ENCODE measurements at regions not wholly inside any gene's neighbourhood (a gene's known extent, or its start where the extent isn't known, plus 50 kb on each side); places are given as distances from the start of the nearest gene placed in this dataset.

DNA sequence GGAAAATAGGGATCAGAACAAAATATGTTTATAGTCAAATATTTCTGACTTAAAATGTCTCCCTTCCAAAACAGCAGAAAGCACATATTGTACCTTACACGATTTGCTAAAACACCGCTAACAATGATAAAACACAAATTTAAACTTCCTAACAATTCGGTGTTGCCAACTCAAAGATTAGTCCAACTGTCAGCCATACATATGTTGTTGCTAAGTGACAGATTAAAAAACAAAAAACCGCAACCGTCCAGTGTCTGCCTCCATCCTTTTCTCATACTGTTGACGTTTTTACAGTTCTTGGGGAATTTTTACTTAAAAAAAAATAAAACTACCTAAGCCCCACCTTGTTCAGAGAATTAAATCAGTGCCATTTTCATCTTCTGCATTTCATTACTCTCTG lies 118.0 kb downstream of the RAB11FIP2 start:
- H3K4me3 ChIP-seq (ENCODE audit: low read depth, low read length) = no peak overlapping the region
- H3K36me3 Mint-ChIP-seq (ENCODE audit: insufficient read depth, unreplicated experiment) = no peaks in the 10 kb centered on the region
- no peaks in the 10 kb centered on the region for H3K9me3 Mint-ChIP-seq (ENCODE audit: unreplicated experiment)
- POLR2A ChIA-PET = no interaction called here
- CTCF ChIA-PET = interaction anchor here (0.8 to 1.9 kb wide), 5 partner anchors 8 to 432 kb away, joined by 3 to 20 read pairs (median 4); no protein-coding TSS in a partner anchor
- no peak for DNase-seq
- H3K27me3 Mint-ChIP-seq (ENCODE audit: insufficient read depth, unreplicated experiment) = peaks cover 12% of the 10 kb centered on the region
- no peaks in the 10 kb centered on the region for H3K4me1 Mint-ChIP-seq (ENCODE audit: low read depth, unreplicated experiment)
- no peaks in the 10 kb centered on the region for H3K4me1 ChIP-seq
- no peaks in the 10 kb centered on the region for H3K9me3 ChIP-seq
- intact Hi-C loops (cut with micrococcal nuclease; ENCODE audit: unreplicated experiment) = loop anchor here (1.0 kb wide), 3 partner anchors 178 to 331 kb away; no protein-coding TSS in a partner anchor
- TF ChIP-seq, protein P1, sequence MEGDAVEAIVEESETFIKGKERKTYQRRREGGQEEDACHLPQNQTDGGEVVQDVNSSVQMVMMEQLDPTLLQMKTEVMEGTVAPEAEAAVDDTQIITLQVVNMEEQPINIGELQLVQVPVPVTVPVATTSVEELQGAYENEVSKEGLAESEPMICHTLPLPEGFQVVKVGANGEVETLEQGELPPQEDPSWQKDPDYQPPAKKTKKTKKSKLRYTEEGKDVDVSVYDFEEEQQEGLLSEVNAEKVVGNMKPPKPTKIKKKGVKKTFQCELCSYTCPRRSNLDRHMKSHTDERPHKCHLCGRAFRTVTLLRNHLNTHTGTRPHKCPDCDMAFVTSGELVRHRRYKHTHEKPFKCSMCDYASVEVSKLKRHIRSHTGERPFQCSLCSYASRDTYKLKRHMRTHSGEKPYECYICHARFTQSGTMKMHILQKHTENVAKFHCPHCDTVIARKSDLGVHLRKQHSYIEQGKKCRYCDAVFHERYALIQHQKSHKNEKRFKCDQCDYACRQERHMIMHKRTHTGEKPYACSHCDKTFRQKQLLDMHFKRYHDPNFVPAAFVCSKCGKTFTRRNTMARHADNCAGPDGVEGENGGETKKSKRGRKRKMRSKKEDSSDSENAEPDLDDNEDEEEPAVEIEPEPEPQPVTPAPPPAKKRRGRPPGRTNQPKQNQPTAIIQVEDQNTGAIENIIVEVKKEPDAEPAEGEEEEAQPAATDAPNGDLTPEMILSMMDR (IDR thresholded peaks at IDR 0.05; ENCODE audit: insufficient read depth in 1 of 2, low read depth in 1 of 2, low read length in 1 of 2, severe bottlenecking in 1 of 2, unreplicated experiment in 1 of 2) = no peak
- no TSS peak for BruUV-seq (replicated peaks)
- no peak overlapping the region for H3K4me3 Mint-ChIP-seq (ENCODE audit: unreplicated experiment)
- no peaks in the 10 kb centered on the region for H3K36me3 ChIP-seq (ENCODE audit: control insufficient read depth, insufficient read depth, low read length)
- no peak overlapping the region for H3K27ac Mint-ChIP-seq (ENCODE audit: unreplicated experiment)
- H3K27me3 ChIP-seq (replicated peaks; ENCODE audit: control insufficient read depth, insufficient read depth, low read length) = no peaks in the 10 kb centered on the region

DNA sequence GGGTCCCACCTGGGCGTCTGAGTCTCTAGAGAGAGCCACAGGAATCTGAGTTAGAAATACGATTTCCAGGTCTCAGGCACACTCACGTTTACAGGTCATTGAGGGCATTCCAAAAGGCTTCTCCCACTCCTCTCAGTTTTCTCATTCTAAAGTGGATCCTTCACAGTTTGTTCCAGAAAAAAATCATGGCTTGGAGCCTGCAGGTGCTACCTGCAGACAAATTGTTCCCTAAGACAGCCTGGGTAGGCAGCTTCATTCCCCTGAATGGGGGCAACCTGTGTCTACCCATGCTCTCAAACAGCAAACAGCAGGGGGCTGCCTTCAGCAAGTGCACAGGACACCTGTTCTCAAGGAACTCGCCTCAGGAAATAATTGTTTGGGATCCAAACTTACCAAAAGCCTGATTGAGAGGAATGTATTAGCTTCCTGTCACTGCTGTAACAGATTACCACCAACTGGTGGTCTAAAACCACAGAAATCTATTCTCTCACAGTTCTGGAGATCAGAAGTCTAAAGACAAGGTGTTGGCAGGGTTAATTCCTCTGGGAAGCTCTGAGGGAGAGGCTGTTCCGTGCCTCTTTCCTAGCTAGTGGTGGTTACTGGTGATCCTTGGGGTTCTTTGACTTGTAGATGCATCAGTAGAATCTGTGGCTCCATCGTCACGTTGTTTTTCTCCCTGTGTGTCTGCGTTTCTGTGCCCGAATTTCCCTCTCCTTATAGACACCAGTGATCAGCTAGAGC lies 117.2 kb downstream of the RAB11FIP2 start:
- Mint-ChIP-seq H3K27ac (ENCODE audit: unreplicated experiment) (no peak overlapping the region), H3K4me3 (ENCODE audit: unreplicated experiment) (no peak overlapping the region), H3K27me3 (ENCODE audit: insufficient read depth, unreplicated experiment) (peaks cover 12% of the 10 kb centered on the region), H3K36me3 (ENCODE audit: insufficient read depth, unreplicated experiment) (no peaks in the 10 kb centered on the region), H3K9me3 (ENCODE audit: unreplicated experiment) (no peaks in the 10 kb centered on the region), H3K4me1 (ENCODE audit: low read depth, unreplicated experiment) (no peaks in the 10 kb centered on the region)
- ChIA-PET CTCF (interaction anchor here (0.8 to 1.9 kb wide), 5 partner anchors 9 to 433 kb away, joined by 3 to 20 read pairs (median 4); no protein-coding TSS in a partner anchor), POLR2A (no interaction called here)
- Histone ChIP-seq H3K36me3 (ENCODE audit: control insufficient read depth, insufficient read depth, low read length) (no peaks in the 10 kb centered on the region), H3K4me3 (ENCODE audit: low read depth, low read length) (no peak overlapping the region), H3K9me3 (no peaks in the 10 kb centered on the region), H3K4me1 (no peaks in the 10 kb centered on the region), H3K27me3 (replicated peaks; ENCODE audit: control insufficient read depth, insufficient read depth, low read length) (no peaks in the 10 kb centered on the region)
- BruUV-seq (replicated peaks) = no TSS peak
- TF ChIP-seq, protein P1 (IDR thresholded peaks at IDR 0.05; ENCODE audit: insufficient read depth in 1 of 2, low read depth in 1 of 2, low read length in 1 of 2, severe bottlenecking in 1 of 2, unreplicated experiment in 1 of 2) = peak; percentile 26 to 55
- DNase-seq = peak in 1 of 2 experiments; percentile 34
- intact Hi-C loops (cut with micrococcal nuclease; ENCODE audit: unreplicated experiment) = loop anchor here (1.0 kb wide), 3 partner anchors 177 to 330 kb away; no protein-coding TSS in a partner anchor

DNA sequence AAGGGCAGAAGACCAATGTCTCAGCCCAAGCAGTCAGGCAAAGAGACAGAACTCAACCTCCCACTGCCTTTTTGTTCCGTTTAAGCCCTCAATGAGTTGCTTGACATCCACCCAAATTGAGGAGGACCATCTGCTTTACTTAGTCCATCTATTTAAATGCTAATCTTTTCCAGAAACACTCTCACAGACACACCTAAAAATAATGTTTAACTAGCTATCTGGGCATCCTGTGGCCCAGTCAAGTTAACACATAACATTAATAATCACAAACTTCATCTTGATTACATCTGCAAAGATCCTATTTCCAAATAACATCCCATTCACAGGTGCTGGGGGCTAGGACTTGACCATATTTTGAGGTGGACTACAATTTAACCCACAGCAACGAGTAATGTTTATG lies 115.7 kb downstream of the RAB11FIP2 start:
- H3K27me3 Mint-ChIP-seq (ENCODE audit: insufficient read depth, unreplicated experiment) = peaks cover 8% of the 10 kb centered on the region
- H3K9me3 Mint-ChIP-seq (ENCODE audit: unreplicated experiment) = no peaks in the 10 kb centered on the region
- ChIA-PET POLR2A (no interaction called here), CTCF (no interaction called here)
- H3K36me3 ChIP-seq (ENCODE audit: control insufficient read depth, insufficient read depth, low read length) = no peaks in the 10 kb centered on the region
- TF ChIP-seq, protein P1 (IDR thresholded peaks at IDR 0.05; ENCODE audit: insufficient read depth in 1 of 2, low read depth in 1 of 2, low read length in 1 of 2, severe bottlenecking in 1 of 2, unreplicated experiment in 1 of 2) = no peak
- no peaks in the 10 kb centered on the region for H3K9me3 ChIP-seq
- no peak overlapping the region for H3K4me3 ChIP-seq (ENCODE audit: low read depth, low read length)
- DNase-seq = no peak
- intact Hi-C loops (cut with micrococcal nuclease; ENCODE audit: unreplicated experiment) = no loop called here
- no TSS peak for BruUV-seq (replicated peaks)
- no peaks in the 10 kb centered on the region for H3K4me1 Mint-ChIP-seq (ENCODE audit: low read depth, unreplicated experiment)
- H3K4me3 Mint-ChIP-seq (ENCODE audit: unreplicated experiment) = no peak overlapping the region
- H3K27me3 ChIP-seq (replicated peaks; ENCODE audit: control insufficient read depth, insufficient read depth, low read length) = no peaks in the 10 kb centered on the region
- no peak overlapping the region for H3K27ac Mint-ChIP-seq (ENCODE audit: unreplicated experiment)
- no peaks in the 10 kb centered on the region for H3K4me1 ChIP-seq
- no peaks in the 10 kb centered on the region for H3K36me3 Mint-ChIP-seq (ENCODE audit: insufficient read depth, unreplicated experiment)

All from Caco-2 (cell line).